ENCODE measurements at regions not wholly inside any gene's neighbourhood (a gene's known extent, or its start where the extent isn't known, plus 50 kb on each side); places are given as distances from the start of the nearest gene placed in this dataset.

DNA sequence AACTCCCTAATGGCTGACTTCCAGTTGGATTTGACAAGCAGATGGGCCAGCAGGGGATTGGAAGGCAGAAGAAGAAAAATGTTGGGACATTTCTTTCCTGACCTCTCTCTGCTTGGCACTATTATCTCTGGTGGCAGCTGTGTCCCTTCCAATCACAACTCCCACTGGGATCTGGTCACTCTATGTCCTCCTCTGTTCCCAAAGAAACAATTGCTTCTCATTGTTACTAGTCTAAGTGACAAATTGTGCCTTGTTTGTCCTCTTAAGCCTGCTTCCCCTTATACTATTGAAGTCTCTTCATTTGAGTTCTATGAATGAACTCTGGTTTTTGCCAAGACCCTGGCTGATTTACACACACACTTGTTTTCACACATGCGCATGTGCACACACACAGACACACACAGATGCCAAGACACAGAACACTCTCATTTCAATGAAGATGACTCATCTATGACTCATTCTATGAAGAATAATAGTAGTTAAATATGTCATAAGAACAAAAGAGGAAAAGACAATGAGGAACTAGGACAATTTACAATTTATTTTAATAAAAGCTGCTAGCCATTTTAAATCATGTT, 83.0 kb upstream of the FAR2 start:
- DNase-seq, result no peak

DNA sequence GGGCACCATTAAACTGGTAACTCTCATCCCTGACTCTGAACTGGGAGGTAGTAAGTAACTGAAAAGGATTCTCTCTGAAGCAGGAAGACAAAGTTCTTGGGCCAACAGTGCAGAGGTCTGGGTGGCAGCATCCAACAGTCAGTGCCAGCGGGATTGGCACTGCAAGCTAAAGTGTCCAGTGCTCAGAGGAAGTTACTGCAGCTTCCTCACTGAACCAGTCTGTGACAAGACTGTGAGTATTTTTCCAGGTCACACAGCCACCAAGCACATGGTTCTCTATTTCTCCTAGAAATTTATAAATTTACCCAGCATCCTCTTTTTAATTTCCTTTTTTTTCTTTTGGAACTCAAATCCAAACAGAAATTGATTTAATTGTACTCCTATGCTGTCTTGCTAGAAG, 81.6 kb upstream of the FAR2 start:
- DNase-seq, result no peak

DNA sequence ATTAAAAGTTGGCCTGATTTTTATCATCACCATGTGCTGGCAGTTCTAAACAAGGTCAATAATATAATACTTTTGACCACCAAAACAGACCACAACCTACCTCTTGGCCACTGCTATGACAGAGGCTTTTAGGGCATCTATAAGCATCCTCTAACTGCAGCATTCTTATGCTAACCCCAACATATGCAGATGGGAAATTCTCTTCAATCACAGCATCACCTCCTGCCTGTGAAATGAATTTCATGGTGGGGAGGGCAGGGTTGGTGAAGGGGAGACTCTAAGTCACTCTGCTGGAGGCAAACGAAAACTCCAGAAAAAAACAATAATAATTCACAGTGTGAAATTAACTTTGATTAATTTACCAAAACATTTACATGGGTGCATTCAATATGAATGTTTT, 78.8 kb upstream of the FAR2 start:
- DNase-seq, result no peak

DNA sequence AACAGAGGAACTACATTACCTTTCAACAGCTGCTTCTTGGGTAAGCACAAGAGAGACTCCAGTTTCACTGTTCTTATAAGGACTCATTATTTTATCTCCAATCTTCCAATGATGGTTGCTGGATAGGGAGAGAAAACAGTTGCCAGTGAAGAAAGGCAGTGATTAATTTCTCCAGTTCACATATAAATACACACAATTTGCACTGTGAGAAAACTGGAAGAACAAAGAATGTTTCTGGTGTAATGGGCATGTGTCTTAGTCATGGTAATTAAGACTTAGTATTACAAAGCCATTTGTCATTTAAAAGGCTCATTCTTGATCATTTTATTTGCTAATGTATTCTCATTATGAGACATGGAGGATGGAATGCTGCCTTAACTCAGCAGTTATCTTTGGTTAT, 78.0 kb upstream of the FAR2 start:
- DNase-seq, result no peak

DNA sequence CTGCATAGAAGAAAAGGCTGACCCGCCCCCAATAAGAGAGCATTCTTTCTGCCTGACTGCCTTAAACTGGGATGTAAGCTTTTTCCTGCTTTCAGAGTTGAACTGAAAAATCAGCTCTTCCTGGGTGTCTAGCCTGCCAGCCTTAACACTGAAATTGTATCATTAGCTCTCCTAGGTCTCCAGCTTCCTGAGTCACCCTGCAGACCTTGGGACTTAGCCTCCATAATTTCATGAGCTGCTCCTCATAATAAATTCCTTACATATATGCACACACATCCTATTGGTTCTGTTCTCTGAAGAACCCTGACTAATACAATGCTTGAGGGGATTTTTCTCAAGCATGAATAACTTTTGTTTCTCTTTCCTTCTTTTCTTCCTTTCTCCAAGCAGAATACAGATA, 76.4 kb upstream of the FAR2 start:
- DNase-seq, result no peak

DNA sequence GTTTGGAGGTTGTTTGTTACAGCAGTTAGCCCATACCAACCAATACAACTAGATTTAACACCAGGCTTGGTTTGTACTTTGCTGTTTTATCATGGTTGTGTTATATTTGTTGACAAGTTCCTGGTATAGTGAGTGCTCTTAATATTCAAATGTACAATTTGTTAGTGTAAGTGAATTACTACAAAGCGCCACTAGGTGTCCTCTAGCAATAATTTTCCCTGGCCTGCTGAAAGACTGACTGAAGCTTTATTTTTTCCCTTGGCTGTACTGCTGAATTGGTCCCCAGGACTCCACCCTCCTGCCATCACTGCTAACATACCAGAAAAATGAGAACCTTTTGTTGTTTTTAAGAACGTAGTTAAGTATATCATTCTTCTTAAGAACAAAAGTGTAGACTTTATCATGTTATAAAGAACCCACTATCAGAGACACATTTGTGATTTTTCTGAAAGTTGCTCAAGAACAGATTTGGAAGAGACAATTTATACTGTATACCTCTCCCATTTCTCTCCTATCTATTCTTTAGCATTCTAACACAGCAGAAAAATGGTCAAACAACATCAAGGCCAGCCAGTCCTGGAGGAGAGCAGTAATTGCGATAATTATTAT, 75.3 kb upstream of the FAR2 start:
- DNase-seq, result peak; percentile 55

DNA sequence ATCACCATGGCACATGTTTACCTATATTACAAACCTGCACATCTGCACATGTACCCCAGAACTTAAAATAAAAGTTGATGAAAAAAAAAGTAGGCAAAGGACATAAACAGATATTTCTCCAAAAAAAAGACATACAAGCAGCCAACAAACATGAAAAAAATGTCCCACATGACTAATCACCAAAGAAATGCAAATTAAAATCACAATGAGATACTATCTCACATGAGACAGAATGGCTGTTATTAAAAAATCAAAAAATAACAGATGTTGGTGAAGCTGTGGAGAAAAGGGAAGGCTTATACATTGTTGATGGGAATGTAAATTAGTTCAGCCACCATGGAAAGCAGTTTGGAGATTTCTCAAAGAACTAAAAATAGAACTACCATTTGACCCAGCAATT, 68.0 kb upstream of the FAR2 start:
- DNase-seq, result no peak

DNA sequence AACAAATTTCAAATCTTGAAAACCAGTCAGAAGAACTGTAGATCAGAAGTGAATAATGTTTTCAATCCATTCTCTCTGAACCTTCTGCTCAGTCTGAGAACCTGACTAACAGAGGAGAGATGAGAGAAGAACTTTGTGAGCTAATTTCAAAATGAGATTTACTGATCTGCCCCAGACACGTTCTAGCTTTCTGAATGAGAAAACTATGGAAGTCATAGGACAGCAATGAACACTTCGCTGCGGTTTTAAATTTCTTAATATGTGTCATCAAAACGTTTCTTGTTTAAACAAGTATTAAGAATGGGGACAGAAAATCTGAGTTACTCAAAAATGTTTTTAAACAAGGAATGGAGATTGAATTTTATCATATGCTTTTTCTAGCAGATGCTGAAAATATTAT, 66.6 kb upstream of the FAR2 start:
- DNase-seq, result no peak

DNA sequence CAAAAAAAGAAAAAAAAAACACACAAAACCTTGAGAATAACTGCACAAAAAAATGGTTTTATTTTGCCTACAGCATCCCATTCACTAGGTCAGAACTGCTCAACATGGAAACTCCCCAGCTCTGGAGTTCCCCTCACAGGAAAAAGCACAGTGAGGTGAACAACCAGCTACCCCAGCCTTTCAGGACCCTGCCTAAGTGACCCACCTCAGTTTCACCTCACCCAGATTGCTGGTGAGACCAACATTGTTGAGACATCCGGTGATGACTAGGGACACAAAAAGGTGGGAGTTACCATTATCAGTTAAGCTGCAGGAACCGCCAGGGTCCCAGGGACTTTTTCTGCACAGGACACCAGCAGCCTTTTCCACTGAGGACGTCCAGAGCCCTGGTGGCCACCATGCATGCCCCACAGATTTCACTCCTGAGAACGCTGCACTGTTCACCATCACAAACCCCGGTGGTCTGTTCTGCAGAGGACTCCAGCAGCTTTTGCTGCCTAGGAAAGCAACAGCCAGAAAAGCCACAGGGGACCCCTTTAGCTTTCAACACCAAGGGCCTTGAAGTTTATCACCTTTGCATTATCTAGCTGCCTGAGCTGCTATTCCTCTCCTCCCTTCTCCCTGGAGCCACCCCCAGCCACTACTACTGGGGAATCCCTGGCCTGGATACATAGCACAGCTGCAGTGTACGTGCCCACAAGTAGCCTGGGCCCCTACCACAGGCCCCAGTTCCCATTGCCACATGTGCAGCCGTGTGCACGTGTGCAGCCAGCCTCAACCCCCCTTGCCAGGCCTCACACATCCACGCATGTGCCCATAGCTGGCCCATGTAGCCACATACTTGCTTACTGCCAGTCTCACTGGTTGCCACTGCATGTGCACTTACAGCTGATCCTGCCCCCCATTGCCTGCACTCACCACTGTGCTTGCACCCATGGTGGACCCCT, 62.5 kb upstream of the FAR2 start:
- DNase-seq, result no peak

DNA sequence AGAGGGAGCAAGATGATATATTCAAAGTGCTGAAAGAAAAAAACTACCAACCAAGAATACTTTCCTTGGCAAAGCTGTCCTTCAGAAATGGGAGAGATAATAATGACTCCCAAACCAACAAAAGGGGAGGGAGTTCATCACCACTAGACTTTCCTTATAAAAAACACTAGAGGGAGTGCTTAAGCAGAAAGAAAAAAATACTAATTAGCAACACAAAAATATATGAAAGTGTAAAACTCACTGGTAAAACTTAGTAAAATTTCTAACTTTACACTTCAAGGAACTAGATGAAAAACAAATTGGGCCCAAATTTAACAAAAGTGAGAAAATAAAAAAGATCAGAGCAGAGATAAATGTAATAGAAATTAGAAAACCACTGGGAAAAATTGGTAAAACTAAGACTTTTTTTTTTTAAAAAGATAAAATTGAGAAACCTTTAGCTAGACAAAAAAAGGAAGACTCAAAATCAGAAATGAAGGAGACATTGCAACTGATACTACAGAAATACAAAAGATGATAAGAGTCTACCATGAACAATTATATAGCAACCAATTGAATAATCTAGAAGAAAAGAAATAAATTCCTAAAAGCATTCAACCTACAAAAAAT, 60.4 kb upstream of the FAR2 start:
- DNase-seq, result peak; percentile 31

Data from CD4-positive, alpha-beta T cell treated with Interleukin-21 for 1 hour (primary cell).